Heart right ventricle (tissue), 16 donors: ENCODE measurements at regions not wholly inside any gene's neighbourhood (a gene's known extent, or its start where the extent isn't known, plus 50 kb on each side); places are given as distances from the start of the nearest gene placed in this dataset.

Experiments used
- ATAC-seq, 8 donors: fragments of 200-7000 bp; cut with Tn5 transposase; one replicate each; pipeline ENCODE4 v1.9.1; 2020; ENCODE audit warnings: mild to moderate bottlenecking in 8 of 8, moderate library complexity in 8 of 8, moderate number of reproducible peaks in 1 of 8
- DNase-seq, 2 donors: peaks; one replicate each; pipeline ENCODE4 v3.0.0-alpha.2; 2020
- H3K27ac ChIP-seq, 10 donors: fragments of 200-600 bp; sonication (generic) in 2 of 10; one replicate each; pipeline versions ENCODE4 v1.5.0 to v1.8.0; 2020 to 2022; ENCODE audit warnings: mild to moderate bottlenecking in 3 of 10
- H3K27me3 ChIP-seq, 7 donors: fragments of 200-600 bp; one replicate each; pipeline ENCODE4 v1.8.0; 2021 to 2022; ENCODE audit warnings: mild to moderate bottlenecking in 2 of 7
- H3K36me3 ChIP-seq, 9 donors: fragments of 200-600 bp; sonication (generic) in 1 of 9; one replicate each; pipeline versions ENCODE4 v1.5.0 to v1.8.0; 2020 to 2022; ENCODE audit warnings: mild to moderate bottlenecking in 2 of 9
- H3K4me1 ChIP-seq, 9 donors: fragments of 200-600 bp; sonication (generic) in 1 of 9; one replicate each; pipeline versions ENCODE4 v1.5.0 to v1.8.0; 2020 to 2022; ENCODE audit warnings: mild to moderate bottlenecking in 4 of 9
- H3K4me3 ChIP-seq, 10 donors: fragments of 200-600 bp; sonication (generic) in 2 of 10; one replicate each; pipeline versions ENCODE4 v1.5.0 to v1.8.0; 2020 to 2022; ENCODE audit warnings: mild to moderate bottlenecking in 7 of 10, moderate library complexity in 2 of 10
- H3K9me3 ChIP-seq, 11 donors: fragments of 200-600 bp in 10 of 11; sonication (generic) in 2 of 11; one replicate each; pipeline versions ENCODE4 v1.5.0 to v1.8.0; 2013 to 2022; ENCODE audit warnings: mild to moderate bottlenecking in 2 of 11, control low read depth in 1 of 11, moderate library complexity in 1 of 11
- WGBS, 2 donors: extraction: QIAGEN DNeasy Blood & Tissue Kit; methylation state at CpG; one replicate each; pipeline ENCODE4 v1.1.7; 2013; ENCODE audit warnings: inconsistent platforms in 1 of 2; 5-methylcytosine and 5-hydroxymethylcytosine counted together
- intact Hi-C, 10 donors: fragments of 100-400 bp; cut with DNase I; formaldehyde crosslinking; loops; one replicate each; pipeline versions ENCODE4 v1.11.1 to v1.14.2; 2022
- TF ChIP-seq, protein P1 (sequence below), 9 donors: fragments of 200-600 bp; sonication (generic) in 2 of 9; IDR thresholded peaks; one replicate each; pipeline versions ENCODE4 v1.5.0 to v1.8.0; 2021 to 2022; ENCODE audit warnings: antibody characterized with exemption in 9 of 9, mild to moderate bottlenecking in 5 of 9, moderate library complexity in 1 of 9
- donor health status: Arrhythmogenic right ventricular cardiomyopathy.
- donor health status: ischemic (EF 13 %, LVEDD 7.1; RV severe dilation, severe dysfunction).
- donor health status: healthy with polysubstance abuse.
- donor health status: DM: no; HTN: yes; CAD: no.
- donor health status: DM: no; HTN: no; CAD: no.
- donor health status: ischemic (EF 25% LVEDD 6.9; RV normal size, moderate dysfunction).
- donor health status: ischemic (EF 25% LVEDD 5.7; RV mildly dilated, moderate dysfunction).
- donor health status: healthy.
- donor health status: DM: yes; HTN: yes; CAD: no.
- donor health status: Ischemic cardiomyopathy.
- donor health status: ischemic (EF 35%, LVEDD 5.7; RV mildly dilated, moderate dysfunction).
- donor health status: nonischemic (EF 11% LVEDD 7.7; RV severe dilation, severe dysfunction).
- donor health status: DM: yes; HTN: yes; CAD: no.
- donor health status: PGD.
- donor health status: ischemic (EF 29% LVEDD 5.4; RV normal size, mild dysfunction).
- donor health status: nonischemic (EF 23%, LVEDD 6.1; RV moderate dilation, normal function).

- TF ChIP-seq, protein P1, sequence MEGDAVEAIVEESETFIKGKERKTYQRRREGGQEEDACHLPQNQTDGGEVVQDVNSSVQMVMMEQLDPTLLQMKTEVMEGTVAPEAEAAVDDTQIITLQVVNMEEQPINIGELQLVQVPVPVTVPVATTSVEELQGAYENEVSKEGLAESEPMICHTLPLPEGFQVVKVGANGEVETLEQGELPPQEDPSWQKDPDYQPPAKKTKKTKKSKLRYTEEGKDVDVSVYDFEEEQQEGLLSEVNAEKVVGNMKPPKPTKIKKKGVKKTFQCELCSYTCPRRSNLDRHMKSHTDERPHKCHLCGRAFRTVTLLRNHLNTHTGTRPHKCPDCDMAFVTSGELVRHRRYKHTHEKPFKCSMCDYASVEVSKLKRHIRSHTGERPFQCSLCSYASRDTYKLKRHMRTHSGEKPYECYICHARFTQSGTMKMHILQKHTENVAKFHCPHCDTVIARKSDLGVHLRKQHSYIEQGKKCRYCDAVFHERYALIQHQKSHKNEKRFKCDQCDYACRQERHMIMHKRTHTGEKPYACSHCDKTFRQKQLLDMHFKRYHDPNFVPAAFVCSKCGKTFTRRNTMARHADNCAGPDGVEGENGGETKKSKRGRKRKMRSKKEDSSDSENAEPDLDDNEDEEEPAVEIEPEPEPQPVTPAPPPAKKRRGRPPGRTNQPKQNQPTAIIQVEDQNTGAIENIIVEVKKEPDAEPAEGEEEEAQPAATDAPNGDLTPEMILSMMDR (IDR thresholded peaks at IDR 0.05), result no peak
- peaks cover 0 to 4% (median 0%) of the 10 kb centered on the region in 7 donors for H3K27me3 ChIP-seq
- DNase-seq, result no peak
- H3K36me3 ChIP-seq, result no peaks in the 10 kb centered on the region
- WGBS, 2 donors, result 98 to 99% methylated on average over 4 of the region's 4 CpGs
- no peak overlapping the region for H3K27ac ChIP-seq
- peaks cover 0 to 6% (median 0%) of the 10 kb centered on the region in 11 donors for H3K9me3 ChIP-seq
- intact Hi-C loops, result no loop called here
- no peak for ATAC-seq
- peaks cover 0 to 11% (median 0%) of the 10 kb centered on the region in 9 donors for H3K4me1 ChIP-seq
- no peak overlapping the region for H3K4me3 ChIP-seq
Observed at GRCh38 chr2:172300851-172301250, 126.5 kb upstream of the ITGA6 start.

DNA sequence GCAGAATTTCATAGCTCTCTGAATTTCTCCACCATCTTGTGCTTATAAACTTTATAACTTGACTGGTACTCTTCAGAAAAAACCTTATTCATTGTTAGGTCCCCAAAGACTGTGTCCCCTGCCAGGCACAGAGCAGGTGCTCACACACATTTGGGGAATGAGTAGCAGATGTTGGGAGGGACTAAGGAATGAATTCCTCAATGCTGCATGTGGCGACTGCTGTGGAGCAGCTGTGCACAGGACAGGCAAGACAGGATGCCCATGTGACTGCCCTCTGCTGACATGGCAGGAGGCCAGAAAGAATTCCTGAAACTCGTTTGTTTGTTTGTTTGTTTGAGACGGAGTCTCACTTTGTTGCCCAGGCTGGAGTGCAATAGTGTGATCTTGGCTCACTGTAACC, 122.3 kb upstream of the ITGA6 start:
- TF ChIP-seq, protein P1 (IDR thresholded peaks at IDR 0.05), result no peak

GRCh38 chr2:172307800-172308199, 119.6 kb upstream of the ITGA6 start:
- 9 to 12% methylated on average over 1 of the region's 1 CpG for WGBS, 2 donors
- intact Hi-C loops, result no loop called here
- H3K36me3 ChIP-seq, result no peaks in the 10 kb centered on the region
- DNase-seq (peak; percentile 33 to 56), ATAC-seq (peak; percentile 17 to 76 (median 63))
- peaks cover 0 to 45% (median 21%) of the 10 kb centered on the region in 9 donors for H3K4me1 ChIP-seq
- H3K27ac ChIP-seq, result peak overlapping the region in 7 of 10 donors; percentile 24 to 68 (median 57)
- H3K9me3 ChIP-seq, result no peaks in the 10 kb centered on the region
- H3K4me3 ChIP-seq, result no peak overlapping the region
- TF ChIP-seq, protein P1 (IDR thresholded peaks at IDR 0.05), result no peak
- peaks cover 0 to 4% (median 0%) of the 10 kb centered on the region in 7 donors for H3K27me3 ChIP-seq

More for the DNA sequence above, 122.3 kb upstream of the ITGA6 start:
- Histone ChIP-seq H3K27ac (no peak overlapping the region), H3K4me3 (no peak overlapping the region), H3K36me3 (no peaks in the 10 kb centered on the region), H3K9me3 (peaks cover 0 to 6% (median 0%) of the 10 kb centered on the region in 11 donors), H3K4me1 (peaks cover 0 to 28% (median 16%) of the 10 kb centered on the region in 9 donors), H3K27me3 (peaks cover 0 to 4% (median 0%) of the 10 kb centered on the region in 7 donors)
- 45 to 47% methylated on average over 3 of the region's 3 CpGs for WGBS, 2 donors
- DNase-seq (no peak), ATAC-seq (no peak)
- intact Hi-C loops, result no loop called here

DNA sequence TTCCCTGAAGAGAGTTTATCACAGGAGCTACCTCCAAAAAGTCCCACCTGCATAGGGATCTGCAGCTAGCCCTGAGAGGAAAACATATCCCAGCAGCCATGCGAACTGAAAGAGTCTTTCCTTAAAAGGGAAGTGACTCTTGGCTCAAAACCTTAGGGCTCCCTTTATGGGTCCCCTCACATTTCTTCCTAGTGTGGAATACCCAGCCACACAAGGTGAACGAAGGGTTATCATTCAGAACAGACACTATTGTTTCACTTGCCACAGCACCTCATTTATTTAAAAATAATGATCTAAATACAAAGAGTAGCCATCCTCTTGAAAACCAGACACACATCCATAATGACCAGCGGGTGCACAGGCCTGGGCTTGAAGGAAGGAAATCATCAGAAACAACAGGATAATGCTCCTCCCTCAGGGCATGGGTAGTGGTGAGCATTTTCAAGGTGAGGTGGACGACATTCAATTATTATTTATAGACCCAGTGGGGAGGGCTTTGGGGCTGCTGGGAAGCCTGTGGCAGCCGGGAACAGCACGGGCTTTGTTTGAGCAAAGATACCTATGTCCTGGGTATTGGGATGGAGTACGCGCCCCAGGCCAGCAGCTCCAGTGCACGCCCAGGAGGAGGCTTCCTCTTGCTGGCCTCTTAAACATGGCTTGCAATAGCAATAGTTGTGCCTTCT, 119.0 kb upstream of the ITGA6 start:
- TF ChIP-seq, protein P1 (IDR thresholded peaks at IDR 0.05), result peak in 1 of 9 donors; percentile 18
- H3K4me1 ChIP-seq, result peaks cover 0 to 46% (median 21%) of the 10 kb centered on the region in 9 donors
- H3K27me3 ChIP-seq, result peaks cover 0 to 4% (median 0%) of the 10 kb centered on the region in 7 donors
- H3K27ac ChIP-seq, result peak overlapping the region in 9 of 10 donors; percentile 2 to 68 (median 54)
- ATAC-seq (peak; percentile 26 to 63 (median 56)), DNase-seq (no peak)
- H3K4me3 ChIP-seq, result no peak overlapping the region
- 54 to 55% methylated on average over 9 of the region's 9 CpGs for WGBS, 2 donors
- intact Hi-C loops, result no loop called here
- no peaks in the 10 kb centered on the region for H3K9me3 ChIP-seq
- no peaks in the 10 kb centered on the region for H3K36me3 ChIP-seq
